ENCODE measurements at regions not wholly inside any gene's neighbourhood (a gene's known extent, or its start where the extent isn't known, plus 50 kb on each side); places are given as distances from the start of the nearest gene placed in this dataset.

DNA sequence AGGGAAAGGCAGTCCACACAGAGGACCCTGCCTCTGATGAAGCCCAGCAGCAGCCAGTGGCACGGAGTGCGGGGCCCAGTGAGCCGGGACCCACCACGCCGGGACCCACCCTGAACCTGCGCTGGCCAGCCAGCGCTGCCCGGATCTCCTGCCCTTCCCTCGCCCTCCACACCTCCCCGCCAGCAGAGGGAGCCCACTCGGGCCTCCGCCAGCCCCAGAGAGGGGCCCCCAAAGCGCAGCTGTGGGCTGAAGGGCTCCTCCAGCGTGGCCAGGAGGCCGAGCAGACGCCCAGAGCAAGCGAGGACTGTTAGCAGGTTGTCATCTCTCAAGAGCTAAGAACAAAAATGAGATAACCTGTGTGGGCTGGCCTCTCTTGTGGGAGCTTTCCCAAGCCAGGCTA is 81.3 kb upstream of the ATP10A start:
- no TSS peak for BruUV-seq (replicated peaks)
- no peak overlapping the region for H2AFZ ChIP-seq
- CTCF ChIA-PET: no interaction called here
- POLR2A ChIA-PET (ENCODE audit: unreplicated experiment): no interaction called here
- H3K9me3 ChIP-seq (ENCODE audit: insufficient read depth, low read depth): no peaks in the 10 kb centered on the region
- no peak overlapping the region for H3K4me3 ChIP-seq
- H4K20me1 ChIP-seq (ENCODE audit: insufficient read depth): no peaks in the 10 kb centered on the region
- no peak overlapping the region for H3K4me2 ChIP-seq
- intact Hi-C loops (cut with micrococcal nuclease; ENCODE audit: unreplicated experiment): no loop called here
- H3F3A ChIP-seq (ENCODE audit: insufficient read depth, low read depth): no peaks in the 10 kb centered on the region
- no peaks in the 10 kb centered on the region for H3K79me2 ChIP-seq (ENCODE audit: low read depth)
- TF ChIP-seq, protein P1, sequence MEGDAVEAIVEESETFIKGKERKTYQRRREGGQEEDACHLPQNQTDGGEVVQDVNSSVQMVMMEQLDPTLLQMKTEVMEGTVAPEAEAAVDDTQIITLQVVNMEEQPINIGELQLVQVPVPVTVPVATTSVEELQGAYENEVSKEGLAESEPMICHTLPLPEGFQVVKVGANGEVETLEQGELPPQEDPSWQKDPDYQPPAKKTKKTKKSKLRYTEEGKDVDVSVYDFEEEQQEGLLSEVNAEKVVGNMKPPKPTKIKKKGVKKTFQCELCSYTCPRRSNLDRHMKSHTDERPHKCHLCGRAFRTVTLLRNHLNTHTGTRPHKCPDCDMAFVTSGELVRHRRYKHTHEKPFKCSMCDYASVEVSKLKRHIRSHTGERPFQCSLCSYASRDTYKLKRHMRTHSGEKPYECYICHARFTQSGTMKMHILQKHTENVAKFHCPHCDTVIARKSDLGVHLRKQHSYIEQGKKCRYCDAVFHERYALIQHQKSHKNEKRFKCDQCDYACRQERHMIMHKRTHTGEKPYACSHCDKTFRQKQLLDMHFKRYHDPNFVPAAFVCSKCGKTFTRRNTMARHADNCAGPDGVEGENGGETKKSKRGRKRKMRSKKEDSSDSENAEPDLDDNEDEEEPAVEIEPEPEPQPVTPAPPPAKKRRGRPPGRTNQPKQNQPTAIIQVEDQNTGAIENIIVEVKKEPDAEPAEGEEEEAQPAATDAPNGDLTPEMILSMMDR (conservative IDR thresholded peaks at IDR 0.05): no peak
- no peak for TF ChIP-seq EZH2 (IDR thresholded peaks at IDR 0.05; ENCODE audit: low read depth)
- no peaks in the 10 kb centered on the region for H3K27me3 ChIP-seq (ENCODE audit: insufficient read depth, low read depth)
- no peaks in the 10 kb centered on the region for H3K36me3 ChIP-seq (ENCODE audit: low read depth)
- H3K27ac ChIP-seq: no peak overlapping the region
- H3K9me2 ChIP-seq (ENCODE audit: insufficient read depth): no peaks in the 10 kb centered on the region
- H3K4me1 ChIP-seq (replicated peaks; ENCODE audit: insufficient read depth): no peaks in the 10 kb centered on the region
- no peak for DNase-seq

DNA sequence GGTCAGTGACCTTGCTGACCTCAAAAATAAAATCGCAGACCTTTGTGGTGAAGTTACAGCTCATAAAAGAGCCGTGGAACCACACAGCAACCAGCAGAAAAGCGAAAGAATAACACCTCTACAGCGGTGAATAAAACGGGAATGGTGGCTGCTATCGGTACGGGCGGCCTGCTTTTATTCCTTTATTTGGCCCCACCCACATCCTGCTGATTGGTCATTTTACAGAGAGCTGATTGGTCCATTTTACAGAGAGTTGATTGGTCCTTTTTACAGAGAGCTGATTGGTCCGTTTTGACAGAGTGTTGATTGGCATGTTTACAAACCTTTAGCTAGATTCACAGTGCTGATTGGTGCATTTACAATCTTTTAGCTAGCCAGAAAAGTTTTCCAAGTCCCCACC is 80.7 kb upstream of the ATP10A start:
- no peaks in the 10 kb centered on the region for H3K4me1 ChIP-seq (replicated peaks; ENCODE audit: insufficient read depth)
- BruUV-seq (replicated peaks): no TSS peak
- H3F3A ChIP-seq (ENCODE audit: insufficient read depth, low read depth): no peaks in the 10 kb centered on the region
- H3K9me2 ChIP-seq (ENCODE audit: insufficient read depth): no peaks in the 10 kb centered on the region
- no peaks in the 10 kb centered on the region for H3K27me3 ChIP-seq (ENCODE audit: insufficient read depth, low read depth)
- intact Hi-C loops (cut with micrococcal nuclease; ENCODE audit: unreplicated experiment): no loop called here
- no peaks in the 10 kb centered on the region for H3K36me3 ChIP-seq (ENCODE audit: low read depth)
- no peak overlapping the region for H3K27ac ChIP-seq
- H3K9me3 ChIP-seq (ENCODE audit: insufficient read depth, low read depth): no peaks in the 10 kb centered on the region
- H3K79me2 ChIP-seq (ENCODE audit: low read depth): no peaks in the 10 kb centered on the region
- DNase-seq: no peak
- ChIA-PET CTCF (no interaction called here), POLR2A (ENCODE audit: unreplicated experiment) (no interaction called here)
- no peaks in the 10 kb centered on the region for H4K20me1 ChIP-seq (ENCODE audit: insufficient read depth)
- no peak overlapping the region for H3K4me3 ChIP-seq
- no peak overlapping the region for H3K4me2 ChIP-seq
- H2AFZ ChIP-seq: no peak overlapping the region
- TF ChIP-seq, protein P1 (conservative IDR thresholded peaks at IDR 0.05): no peak
- TF ChIP-seq EZH2 (IDR thresholded peaks at IDR 0.05; ENCODE audit: low read depth): no peak

DNA sequence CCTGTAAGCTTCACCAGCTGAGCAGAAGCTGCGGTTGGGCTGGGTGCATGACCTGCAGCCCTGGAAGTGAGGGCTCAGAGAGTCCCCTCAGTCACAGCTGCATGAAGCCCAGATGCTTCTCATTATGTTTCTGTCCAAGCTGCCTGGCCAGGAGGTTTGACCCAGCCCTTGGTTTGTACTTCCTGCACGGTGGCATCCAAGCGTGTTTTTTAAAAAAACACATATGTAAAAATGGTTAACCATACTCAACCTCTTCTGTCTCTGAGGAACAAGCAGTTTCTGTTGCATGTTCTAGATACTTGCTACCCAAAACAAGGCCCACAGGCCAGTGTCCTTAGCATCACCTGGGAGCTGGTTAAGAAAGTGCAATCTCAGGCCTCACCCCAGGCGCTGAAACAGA is 76.0 kb upstream of the ATP10A start:
- ChIA-PET CTCF (no interaction called here), POLR2A (ENCODE audit: unreplicated experiment) (no interaction called here)
- H3K4me1 ChIP-seq (replicated peaks; ENCODE audit: insufficient read depth): no peaks in the 10 kb centered on the region
- no peaks in the 10 kb centered on the region for H3K27me3 ChIP-seq (ENCODE audit: insufficient read depth, low read depth)
- H3F3A ChIP-seq (ENCODE audit: insufficient read depth, low read depth): no peaks in the 10 kb centered on the region
- no peak overlapping the region for H3K4me2 ChIP-seq
- H3K79me2 ChIP-seq (ENCODE audit: low read depth): no peaks in the 10 kb centered on the region
- H3K4me3 ChIP-seq: no peak overlapping the region
- no peaks in the 10 kb centered on the region for H3K36me3 ChIP-seq (ENCODE audit: low read depth)
- no peak overlapping the region for H3K27ac ChIP-seq
- H2AFZ ChIP-seq: no peak overlapping the region
- no peak for DNase-seq
- BruUV-seq (replicated peaks): no TSS peak
- TF ChIP-seq, protein P1 (conservative IDR thresholded peaks at IDR 0.05): no peak
- TF ChIP-seq EZH2 (IDR thresholded peaks at IDR 0.05; ENCODE audit: low read depth): no peak
- no peaks in the 10 kb centered on the region for H3K9me2 ChIP-seq (ENCODE audit: insufficient read depth)
- no peaks in the 10 kb centered on the region for H4K20me1 ChIP-seq (ENCODE audit: insufficient read depth)
- intact Hi-C loops (cut with micrococcal nuclease; ENCODE audit: unreplicated experiment): no loop called here
- no peaks in the 10 kb centered on the region for H3K9me3 ChIP-seq (ENCODE audit: insufficient read depth, low read depth)

Measured in PC-9 (cell line).